H1 (cell line): ENCODE measurements at regions not wholly inside any gene's neighbourhood (a gene's known extent, or its start where the extent isn't known, plus 50 kb on each side); places are given as distances from the start of the nearest gene placed in this dataset.

Source experiments
- CTCF ChIA-PET: fragments of 300-600 bp; sonication (Branson Sonifier 250); formaldehyde crosslinking; loops from one replicate; lab custom pipeline; 2021; ENCODE audit not compliant: partially characterized antibody; lab: Charles Lee
- POLR2A ChIA-PET: fragments of 300-600 bp; sonication (Branson Sonifier 250); formaldehyde crosslinking; loops from one replicate; lab custom pipeline; 2021; ENCODE audit warnings: inconsistent platforms; ENCODE audit not compliant: partially characterized antibody; lab: Charles Lee
- DNase-seq, 2 experiments: peaks; one replicate each; pipeline versions ENCODE4 v3.0.0 to v3.0.0-alpha.2; 2010 to 2022; ENCODE audit warnings: low spot score in 2 of 2, low read depth in 1 of 2, mixed read lengths in 1 of 2
- FAIRE-seq: peaks from 2 replicates; lab custom pipeline; 2011; peaks lifted over from hg19 to GRCh38; lab: Jason Lieb, UNC
- H2AFZ ChIP-seq: 2 replicates; pipeline ENCODE4 v1.8.1; 2012; ENCODE audit warnings: low read length, inconsistent platforms
- H2AK5ac ChIP-seq: 2 replicates; pipeline ENCODE4 v1.6.1; 2013; ENCODE audit warnings: low read depth, low read length
- H2BK120ac ChIP-seq: replicated peaks from 2 replicates; pipeline ENCODE3; 2013; ENCODE audit warnings: low read depth, low read length, inconsistent platforms
- H2BK12ac ChIP-seq: 2 replicates; pipeline ENCODE4 v1.6.1; 2013; ENCODE audit warnings: low read depth, low read length
- H2BK15ac ChIP-seq: 2 replicates; pipeline ENCODE4 v1.6.1; 2013; ENCODE audit warnings: low read length
- H2BK20ac ChIP-seq: 2 replicates; pipeline ENCODE4 v1.6.1; 2013; ENCODE audit warnings: low read length
- H2BK5ac ChIP-seq: 2 replicates; pipeline ENCODE4 v1.6.1; 2013; ENCODE audit warnings: low read depth, low read length
- H3K14ac ChIP-seq: 2 replicates; pipeline ENCODE4 v1.6.1; 2013; ENCODE audit warnings: inconsistent platforms; ENCODE audit not compliant: insufficient read length
- H3K18ac ChIP-seq: 2 replicates; pipeline ENCODE4 v1.6.1; 2013; ENCODE audit warnings: low read length; ENCODE audit errors: extremely low read depth
- H3K23ac ChIP-seq: 2 replicates; pipeline ENCODE4 v1.6.1; 2013; ENCODE audit warnings: inconsistent platforms; ENCODE audit not compliant: insufficient read length
- H3K23me2 ChIP-seq: 2 replicates; pipeline ENCODE4 v1.6.1; 2013; ENCODE audit warnings: low read depth, low read length
- H3K27ac ChIP-seq: 2 replicates; pipeline ENCODE4 v1.6.1; 2011; ENCODE audit warnings: low read depth, low read length, inconsistent platforms
- H3K27me3 ChIP-seq, 4 experiments: replicated peaks in 1 of 4; 1 replicate in 1 of 4; 2 replicates in 3 of 4; pipeline versions ENCODE4 v1.6.1 to v1.8.1; 2011 to 2013; ENCODE audit warnings: low read length in 3 of 4, mild to moderate bottlenecking in 3 of 4, inconsistent platforms in 2 of 4, mixed read lengths in 2 of 4, moderate library complexity in 1 of 4; ENCODE audit not compliant: control insufficient read depth in 3 of 4, insufficient read depth in 3 of 4; ENCODE audit errors: extremely low read depth in 1 of 4
- H3K36me3 ChIP-seq, 4 experiments: 2 replicates each; pipeline versions ENCODE4 v1.6.1 to v1.8.1; 2011 to 2013; ENCODE audit warnings: mild to moderate bottlenecking in 4 of 4, low read length in 3 of 4, moderate library complexity in 2 of 4, control low read depth in 1 of 4, inconsistent platforms in 1 of 4; ENCODE audit not compliant: insufficient read depth in 4 of 4, control insufficient read depth in 2 of 4
- H3K4ac ChIP-seq: replicated peaks from 2 replicates; pipeline ENCODE3; 2013; ENCODE audit warnings: low read length, low read depth, mixed read lengths, inconsistent platforms; ENCODE audit not compliant: insufficient read length
- H3K4me1 ChIP-seq, 4 experiments: replicated peaks in 1 of 4; 1 replicate in 1 of 4; 2 replicates in 3 of 4; pipeline versions ENCODE4 v1.6.1 to v1.8.1; 2011 to 2013; ENCODE audit warnings: low read length in 3 of 4, inconsistent platforms in 2 of 4, mixed read lengths in 1 of 4; ENCODE audit not compliant: insufficient read depth in 4 of 4, control insufficient read depth in 3 of 4
- H3K4me2 ChIP-seq, 2 experiments: 2 replicates each; pipeline versions ENCODE4 v1.6.1 to v1.8.1; 2011 to 2013; ENCODE audit warnings: low read depth in 2 of 2, low read length in 2 of 2, control low read depth in 1 of 2, inconsistent platforms in 1 of 2, mild to moderate bottlenecking in 1 of 2; ENCODE audit not compliant: insufficient read depth in 1 of 2
- H3K4me3 ChIP-seq, 4 experiments: fragments of 200-600, 300-600 bp in 1 of 4; sonication (generic), shearing (Covaris generic), sonication (Bioruptor Twin) in 1 of 4; 2 replicates each; pipeline versions ENCODE4 v1.5.1 to v1.8.1; 2011 to 2016; ENCODE audit warnings: low read length in 4 of 4, low read depth in 3 of 4, control low read depth in 2 of 4, inconsistent platforms in 2 of 4, mild to moderate bottlenecking in 2 of 4, mixed read lengths in 1 of 4, moderate library complexity in 1 of 4; ENCODE audit not compliant: insufficient read depth in 2 of 4; ENCODE audit errors: extremely low read depth in 1 of 4
- H3K56ac ChIP-seq: replicated peaks from 2 replicates; pipeline ENCODE3; 2013; ENCODE audit warnings: low read depth, mild to moderate bottlenecking, mixed read lengths, low read length, inconsistent platforms; ENCODE audit not compliant: insufficient read length
- H3K79me1 ChIP-seq: 2 replicates; pipeline ENCODE4 v1.6.1; 2013; ENCODE audit warnings: low read depth, low read length, control low read depth
- H3K79me2 ChIP-seq, 2 experiments: 2 replicates each; pipeline versions ENCODE4 v1.6.1 to v1.8.1; 2012 to 2013; ENCODE audit warnings: low read length in 2 of 2, mild to moderate bottlenecking in 2 of 2, inconsistent platforms in 1 of 2; ENCODE audit not compliant: insufficient read depth in 2 of 2, control insufficient read depth in 1 of 2
- H3K9ac ChIP-seq, 4 experiments: replicated peaks in 1 of 4; 1 replicate in 1 of 4; 2 replicates in 3 of 4; pipeline versions ENCODE4 v1.6.1 to v1.8.1; 2011 to 2013; ENCODE audit warnings: low read depth in 3 of 4, low read length in 3 of 4, control low read depth in 2 of 4, mild to moderate bottlenecking in 2 of 4, moderate library complexity in 2 of 4, inconsistent platforms in 1 of 4; ENCODE audit errors: extremely low read depth in 1 of 4
- H3K9me3 ChIP-seq, 2 experiments: 2 replicates each; pipeline versions ENCODE4 v1.6.1 to v1.8.1; 2012 to 2013; ENCODE audit warnings: mild to moderate bottlenecking in 2 of 2, moderate library complexity in 2 of 2, control low read depth in 1 of 2, inconsistent platforms in 1 of 2, low read depth in 1 of 2, low read length in 1 of 2, mixed read lengths in 1 of 2; ENCODE audit not compliant: insufficient read depth in 2 of 2
- H4K20me1 ChIP-seq, 2 experiments: replicated peaks in 1 of 2; 2 replicates each; pipeline versions ENCODE3 to v1.8.1; 2011 to 2013; ENCODE audit warnings: inconsistent platforms in 2 of 2, low read length in 2 of 2, mild to moderate bottlenecking in 1 of 2; ENCODE audit not compliant: insufficient read depth in 2 of 2, control insufficient read depth in 1 of 2
- H4K5ac ChIP-seq: 2 replicates; pipeline ENCODE4 v1.6.1; 2013; ENCODE audit warnings: low read length, low read depth, mixed read lengths, inconsistent platforms; ENCODE audit not compliant: insufficient read length
- H4K8ac ChIP-seq: 2 replicates; pipeline ENCODE4 v1.8.0; 2013; ENCODE audit warnings: mild to moderate bottlenecking, moderate library complexity, low read length, inconsistent platforms; ENCODE audit not compliant: insufficient read depth; ENCODE audit errors: extremely low read depth
- H4K91ac ChIP-seq: replicated peaks from 2 replicates; pipeline ENCODE3; 2013; ENCODE audit warnings: low read length, mixed read lengths, inconsistent platforms; ENCODE audit not compliant: insufficient read length
- BRCA1 ChIP-seq: IDR thresholded peaks from 2 replicates; pipeline ENCODE4 v1.6.1; 2012; ENCODE audit warnings: low read depth, low read length, improper control_type of control experiment
- CBX5 ChIP-seq: fragments of 300-800, 300-1000 bp; sonication (generic); IDR thresholded peaks from 2 replicates; pipeline ENCODE4 v1.7.1; 2016; ENCODE audit warnings: antibody characterized with exemption, low read length, low read depth
- CBX8 ChIP-seq: fragments of 300-800, 300-1000 bp; sonication (generic); IDR thresholded peaks from 2 replicates; pipeline ENCODE4 v1.7.1; 2016; ENCODE audit warnings: low read depth, low read length, borderline replicate concordance
- CEBPB ChIP-seq: IDR thresholded peaks from 2 replicates; pipeline ENCODE4 v1.6.1; 2012; ENCODE audit warnings: low read depth, low read length
- E2F6 ChIP-seq: IDR thresholded peaks from 2 replicates; pipeline ENCODE4 v1.6.1; 2012; ENCODE audit warnings: inconsistent platforms
- HDAC6 ChIP-seq: IDR thresholded peaks from one replicate; pipeline ENCODE4 v1.7.1; 2012; ENCODE audit warnings: low read depth, mild to moderate bottlenecking, inconsistent platforms, low read length, moderate library complexity
- KDM1A ChIP-seq: fragments of 200-600, 300-600 bp; sonication (generic); IDR thresholded peaks from 2 replicates; pipeline ENCODE4 v1.7.1; 2016; ENCODE audit warnings: mild to moderate bottlenecking, low read length, borderline replicate concordance
- PHF8 ChIP-seq: fragments of 200-600 bp; sonication (generic); conservative IDR thresholded peaks from 2 replicates; pipeline ENCODE4 v1.7.1; 2012; ENCODE audit warnings: low read depth, mild to moderate bottlenecking, inconsistent platforms, low read length, moderate library complexity
- POLR2A ChIP-seq, 2 experiments: IDR thresholded peaks; 1 replicate in 1 of 2; 2 replicates in 1 of 2; pipeline ENCODE4 v1.6.1; 2011; ENCODE audit warnings: low read depth in 2 of 2, low read length in 2 of 2, mild to moderate bottlenecking in 2 of 2; ENCODE audit errors: control extremely low read depth in 1 of 2
- SIN3A ChIP-seq, 2 experiments: IDR thresholded peaks in 1 of 2; conservative IDR thresholded peaks in 1 of 2; 2 replicates each; pipeline ENCODE4 v1.6.1; 2011 to 2012; ENCODE audit warnings: low read length in 2 of 2, improper control_type of control experiment in 1 of 2, low read depth in 1 of 2, mild to moderate bottlenecking in 1 of 2
- TCF12 ChIP-seq: IDR thresholded peaks from 2 replicates; pipeline ENCODE4 v1.6.1; 2011; ENCODE audit warnings: low read depth, mild to moderate bottlenecking, low read length
- WGBS, 2 experiments: shearing (Covaris generic) in 1 of 2; methylation state at CpG; one replicate each; pipeline versions ENCODE4 v1.1.6 to v1.1.7; 2013 to 2015; ENCODE audit warnings: low lambda C conversion rate in 2 of 2, mixed read lengths in 2 of 2, inconsistent platforms in 1 of 2, low coverage in 1 of 2, missing lambda C conversion rate in 1 of 2; ENCODE audit not compliant: insufficient replicate concordance in 2 of 2, insufficient coverage in 1 of 2, insufficient read length in 1 of 2; ENCODE audit errors: extremely low coverage in 1 of 2, missing lambda C conversion rate in 1 of 2; 5-methylcytosine and 5-hydroxymethylcytosine counted together
- TF ChIP-seq, protein P1 (sequence below), 3 experiments: IDR thresholded peaks; 1 replicate in 2 of 3; 2 replicates in 1 of 3; pipeline versions ENCODE4 v1.5.1 to v1.6.1; 2011; ENCODE audit warnings: low read length in 3 of 3, mild to moderate bottlenecking in 3 of 3, inconsistent platforms in 2 of 3, low read depth in 1 of 3, moderate library complexity in 1 of 3; ENCODE audit not compliant: insufficient read depth in 1 of 3; ENCODE audit errors: control extremely low read depth in 1 of 3

DNA sequence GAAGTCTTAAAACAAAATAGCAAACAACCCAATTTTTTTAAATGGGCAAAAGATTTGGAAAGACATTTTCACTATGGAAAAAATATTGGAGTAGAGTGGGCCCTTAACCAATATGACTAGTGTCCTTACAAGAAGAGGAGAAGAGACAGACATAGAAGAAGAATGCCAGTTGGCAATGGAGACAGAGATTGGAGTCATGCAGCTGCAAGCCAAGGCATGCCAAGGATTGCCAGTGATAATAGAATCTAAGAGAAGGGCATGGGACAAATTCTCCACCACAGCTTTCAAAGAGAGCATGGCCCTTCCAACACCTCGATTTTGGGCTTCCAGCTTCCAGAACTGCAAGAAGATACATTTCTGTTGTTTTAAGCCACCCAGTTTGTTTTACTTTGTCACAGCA is 92.7 kb downstream of the RGS2 start:
- CTCF ChIA-PET = interaction anchor here (1.1 kb wide), 1 partner anchor 24 kb away, joined by 3 read pairs; no protein-coding TSS in a partner anchor
- Histone ChIP-seq H3K9ac (no peak overlapping the region), H2AK5ac (no peak overlapping the region), H3K27ac (no peak overlapping the region), H2BK20ac (no peak overlapping the region), H3K36me3 (no peaks in the 10 kb centered on the region), H4K8ac (no peak overlapping the region), H2AFZ (0 out of 2 replicates have a peak overlapping the region, but pooled peaks have one; percentile 16), H3K4ac (no peak overlapping the region), H3K14ac (no peak overlapping the region), H2BK5ac (no peak overlapping the region), H3K18ac (no peak overlapping the region), H3K79me1 (no peaks in the 10 kb centered on the region), H4K91ac (no peak overlapping the region), H2BK15ac (0 out of 2 replicates have a peak overlapping the region, but pooled peaks have one; percentile 21), H3K23ac (no peak overlapping the region), H3K4me3 (no peak overlapping the region), H3K9me3 (no peaks in the 10 kb centered on the region), H3K4me2 (no peak overlapping the region), H2BK120ac (no peak overlapping the region), H4K5ac (no peak overlapping the region), H3K23me2 (no peaks in the 10 kb centered on the region), H3K79me2 (no peaks in the 10 kb centered on the region), H2BK12ac (no peak overlapping the region), H3K27me3 (no peaks in the 10 kb centered on the region), H3K4me1 (no peaks in the 10 kb centered on the region), H4K20me1 (no peaks in the 10 kb centered on the region), H3K56ac (no peak overlapping the region)
- no peak for DNase-seq
- POLR2A ChIA-PET = no interaction called here
- 76% methylated on average over 1 of the region's 1 CpG; no CpG with 5 or more reads in 1 of the 2 experiments for WGBS, 2 experiments
- FAIRE-seq = no peak
- TF ChIP-seq TCF12 = no peak
- no peak for TF ChIP-seq CBX8
- no peak for TF ChIP-seq PHF8
- no peak for TF ChIP-seq CBX5
- no peak for TF ChIP-seq POLR2A (IDR thresholded peaks at IDR 0.05; ENCODE audit: control extremely low read depth in 1 of 2, low read depth in 2 of 2, low read length in 2 of 2)
- TF ChIP-seq, protein P1, sequence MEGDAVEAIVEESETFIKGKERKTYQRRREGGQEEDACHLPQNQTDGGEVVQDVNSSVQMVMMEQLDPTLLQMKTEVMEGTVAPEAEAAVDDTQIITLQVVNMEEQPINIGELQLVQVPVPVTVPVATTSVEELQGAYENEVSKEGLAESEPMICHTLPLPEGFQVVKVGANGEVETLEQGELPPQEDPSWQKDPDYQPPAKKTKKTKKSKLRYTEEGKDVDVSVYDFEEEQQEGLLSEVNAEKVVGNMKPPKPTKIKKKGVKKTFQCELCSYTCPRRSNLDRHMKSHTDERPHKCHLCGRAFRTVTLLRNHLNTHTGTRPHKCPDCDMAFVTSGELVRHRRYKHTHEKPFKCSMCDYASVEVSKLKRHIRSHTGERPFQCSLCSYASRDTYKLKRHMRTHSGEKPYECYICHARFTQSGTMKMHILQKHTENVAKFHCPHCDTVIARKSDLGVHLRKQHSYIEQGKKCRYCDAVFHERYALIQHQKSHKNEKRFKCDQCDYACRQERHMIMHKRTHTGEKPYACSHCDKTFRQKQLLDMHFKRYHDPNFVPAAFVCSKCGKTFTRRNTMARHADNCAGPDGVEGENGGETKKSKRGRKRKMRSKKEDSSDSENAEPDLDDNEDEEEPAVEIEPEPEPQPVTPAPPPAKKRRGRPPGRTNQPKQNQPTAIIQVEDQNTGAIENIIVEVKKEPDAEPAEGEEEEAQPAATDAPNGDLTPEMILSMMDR (IDR thresholded peaks at IDR 0.05; ENCODE audit: control extremely low read depth in 1 of 3, insufficient read depth in 1 of 3, low read depth in 1 of 3, low read length in 3 of 3) = no peak
- TF ChIP-seq BRCA1 = no peak
- TF ChIP-seq HDAC6 = no peak
- no peak for TF ChIP-seq CEBPB
- TF ChIP-seq SIN3A (conservative IDR thresholded peaks at IDR 0.05 in 1 of 2, IDR thresholded peaks at IDR 0.05 in 1 of 2; ENCODE audit: low read depth in 1 of 2, low read length in 2 of 2) = no peak
- TF ChIP-seq KDM1A = no peak
- no peak for TF ChIP-seq E2F6
